ENCODE measurements at regions not wholly inside any gene's neighbourhood (a gene's known extent, or its start where the extent isn't known, plus 50 kb on each side); places are given as distances from the start of the nearest gene placed in this dataset.

GRCh38 chr5:71884926-71885325 lies 165.9 kb downstream of the CARTPT start:
- peaks cover 22% of the 10 kb centered on the region for H3K27me3 Mint-ChIP-seq (ENCODE audit: unreplicated experiment)
- DNase-seq: no peak
- CTCF ChIA-PET: no interaction called here
- H3K4me1 Mint-ChIP-seq (ENCODE audit: low read depth, unreplicated experiment): peaks cover 9% of the 10 kb centered on the region
- H3K4me3 Mint-ChIP-seq (ENCODE audit: low read depth, unreplicated experiment): no peak overlapping the region
- TF ChIP-seq, protein P1, sequence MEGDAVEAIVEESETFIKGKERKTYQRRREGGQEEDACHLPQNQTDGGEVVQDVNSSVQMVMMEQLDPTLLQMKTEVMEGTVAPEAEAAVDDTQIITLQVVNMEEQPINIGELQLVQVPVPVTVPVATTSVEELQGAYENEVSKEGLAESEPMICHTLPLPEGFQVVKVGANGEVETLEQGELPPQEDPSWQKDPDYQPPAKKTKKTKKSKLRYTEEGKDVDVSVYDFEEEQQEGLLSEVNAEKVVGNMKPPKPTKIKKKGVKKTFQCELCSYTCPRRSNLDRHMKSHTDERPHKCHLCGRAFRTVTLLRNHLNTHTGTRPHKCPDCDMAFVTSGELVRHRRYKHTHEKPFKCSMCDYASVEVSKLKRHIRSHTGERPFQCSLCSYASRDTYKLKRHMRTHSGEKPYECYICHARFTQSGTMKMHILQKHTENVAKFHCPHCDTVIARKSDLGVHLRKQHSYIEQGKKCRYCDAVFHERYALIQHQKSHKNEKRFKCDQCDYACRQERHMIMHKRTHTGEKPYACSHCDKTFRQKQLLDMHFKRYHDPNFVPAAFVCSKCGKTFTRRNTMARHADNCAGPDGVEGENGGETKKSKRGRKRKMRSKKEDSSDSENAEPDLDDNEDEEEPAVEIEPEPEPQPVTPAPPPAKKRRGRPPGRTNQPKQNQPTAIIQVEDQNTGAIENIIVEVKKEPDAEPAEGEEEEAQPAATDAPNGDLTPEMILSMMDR (IDR thresholded peaks at IDR 0.05; ENCODE audit: unreplicated experiment): no peak
- intact Hi-C loops (cut with micrococcal nuclease; ENCODE audit: unreplicated experiment): no loop called here
- no TSS peak for BruUV-seq (replicated peaks)
- H3K36me3 Mint-ChIP-seq (ENCODE audit: insufficient read depth, unreplicated experiment): no peaks in the 10 kb centered on the region
- no peak overlapping the region for H3K27ac Mint-ChIP-seq (ENCODE audit: unreplicated experiment)
- H3K9me3 Mint-ChIP-seq (ENCODE audit: low read depth, unreplicated experiment): peaks cover 5% of the 10 kb centered on the region

GRCh38 chr5:71886406-71886805 lies 167.3 kb downstream of the CARTPT start:
- H3K27me3 Mint-ChIP-seq (ENCODE audit: unreplicated experiment): peaks cover 19% of the 10 kb centered on the region
- H3K36me3 Mint-ChIP-seq (ENCODE audit: insufficient read depth, unreplicated experiment): no peaks in the 10 kb centered on the region
- no peak overlapping the region for H3K27ac Mint-ChIP-seq (ENCODE audit: unreplicated experiment)
- no peak for DNase-seq
- intact Hi-C loops (cut with micrococcal nuclease; ENCODE audit: unreplicated experiment): no loop called here
- BruUV-seq (replicated peaks): no TSS peak
- CTCF ChIA-PET: no interaction called here
- peaks cover 10% of the 10 kb centered on the region for H3K9me3 Mint-ChIP-seq (ENCODE audit: low read depth, unreplicated experiment)
- peaks cover 12% of the 10 kb centered on the region for H3K4me1 Mint-ChIP-seq (ENCODE audit: low read depth, unreplicated experiment)
- no peak overlapping the region for H3K4me3 Mint-ChIP-seq (ENCODE audit: low read depth, unreplicated experiment)
- TF ChIP-seq, protein P1 (IDR thresholded peaks at IDR 0.05; ENCODE audit: unreplicated experiment): no peak

- intact Hi-C loops (cut with micrococcal nuclease; ENCODE audit: unreplicated experiment): no loop called here
- no TSS peak for BruUV-seq (replicated peaks)
Observed at GRCh38 chr5:71887680-71888079, 168.6 kb downstream of the CARTPT start.

DNA sequence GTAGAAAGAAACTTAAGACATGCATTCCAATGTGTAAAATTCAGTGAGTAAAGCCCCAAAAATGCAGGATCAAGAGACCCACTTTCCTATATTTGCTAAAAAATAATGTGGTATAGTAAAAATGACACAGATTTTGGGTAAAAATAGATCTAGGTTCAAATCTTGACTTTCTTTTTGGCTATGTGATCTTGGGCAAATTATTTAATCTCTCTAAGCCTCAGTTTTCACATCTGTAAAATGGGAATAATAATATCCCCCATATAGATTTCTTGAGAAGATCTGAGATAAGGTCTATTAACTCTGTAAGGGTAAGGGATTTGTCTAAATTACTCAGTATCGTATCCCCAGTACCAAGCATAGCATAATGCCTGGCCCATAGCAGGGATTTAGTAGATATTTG lies 172.3 kb downstream of the CARTPT start:
- CTCF ChIA-PET: interaction anchor here (1.5 kb wide), 1 partner anchor 31 kb away, joined by 4 read pairs; no protein-coding TSS in a partner anchor
- no peak overlapping the region for H3K27ac Mint-ChIP-seq (ENCODE audit: unreplicated experiment)
- no peak for DNase-seq
- TF ChIP-seq, protein P1 (IDR thresholded peaks at IDR 0.05; ENCODE audit: unreplicated experiment): no peak
- peaks cover 15% of the 10 kb centered on the region for H3K4me1 Mint-ChIP-seq (ENCODE audit: low read depth, unreplicated experiment)
- H3K27me3 Mint-ChIP-seq (ENCODE audit: unreplicated experiment): peaks cover 17% of the 10 kb centered on the region
- no peak overlapping the region for H3K4me3 Mint-ChIP-seq (ENCODE audit: low read depth, unreplicated experiment)
- H3K36me3 Mint-ChIP-seq (ENCODE audit: insufficient read depth, unreplicated experiment): no peaks in the 10 kb centered on the region
- BruUV-seq (replicated peaks): no TSS peak
- intact Hi-C loops (cut with micrococcal nuclease; ENCODE audit: unreplicated experiment): no loop called here
- H3K9me3 Mint-ChIP-seq (ENCODE audit: low read depth, unreplicated experiment): peaks cover 10% of the 10 kb centered on the region

More at GRCh38 chr5:71887680-71888079, 168.6 kb downstream of the CARTPT start:
- Mint-ChIP-seq H3K36me3 (ENCODE audit: insufficient read depth, unreplicated experiment) (no peaks in the 10 kb centered on the region), H3K4me3 (ENCODE audit: low read depth, unreplicated experiment) (no peak overlapping the region), H3K9me3 (ENCODE audit: low read depth, unreplicated experiment) (peaks cover 10% of the 10 kb centered on the region), H3K27me3 (ENCODE audit: unreplicated experiment) (peaks cover 17% of the 10 kb centered on the region), H3K4me1 (ENCODE audit: low read depth, unreplicated experiment) (peaks cover 24% of the 10 kb centered on the region), H3K27ac (ENCODE audit: unreplicated experiment) (no peak overlapping the region)
- CTCF ChIA-PET: interaction anchor here (0.6 to 1.0 kb wide), 2 partner anchors 35 to 37 kb away, joined by 3 to 4 read pairs; no protein-coding TSS in a partner anchor
- TF ChIP-seq, protein P1 (IDR thresholded peaks at IDR 0.05; ENCODE audit: unreplicated experiment): no peak
- peak; percentile 35 for DNase-seq
